Left kidney (tissue), 1 donor: ENCODE measurements at regions not wholly inside any gene's neighbourhood (a gene's known extent, or its start where the extent isn't known, plus 50 kb on each side); places are given as distances from the start of the nearest gene placed in this dataset.
A peak's percentile ranks its signal among the peaks of the same experiment; 100 is the strongest.

Experiments used
- DNase-seq: peaks from one replicate; pipeline ENCODE4 v3.0.0-alpha.2; 2013

GRCh38 chr3:148175214-148175613 lies 522.5 kb upstream of the AGTR1 start:
- no peak for DNase-seq

- peak; percentile 7 for DNase-seq
Measured at GRCh38 chr3:148178503-148178902, 519.2 kb upstream of the AGTR1 start.

- DNase-seq = no peak
Measured at GRCh38 chr3:148184798-148185197, 512.9 kb upstream of the AGTR1 start.

GRCh38 chr3:148186881-148187280 lies 510.8 kb upstream of the AGTR1 start:
- DNase-seq = no peak

GRCh38 chr3:148187296-148187695 lies 510.4 kb upstream of the AGTR1 start:
- no peak for DNase-seq

GRCh38 chr3:148190441-148190990 lies 507.2 kb upstream of the AGTR1 start:
- no peak for DNase-seq

- DNase-seq = no peak
Measured at GRCh38 chr3:148191966-148192365, 505.7 kb upstream of the AGTR1 start.

GRCh38 chr3:148197061-148197460 lies 500.6 kb upstream of the AGTR1 start:
- no peak for DNase-seq

- DNase-seq = no peak
Measured at GRCh38 chr3:148202386-148202785, 495.3 kb upstream of the AGTR1 start.

- DNase-seq = no peak
Measured at GRCh38 chr3:148203297-148204010, 494.2 kb upstream of the AGTR1 start.

- no peak for DNase-seq
Measured at GRCh38 chr3:148204131-148204530, 493.6 kb upstream of the AGTR1 start.

- DNase-seq = no peak
Measured at GRCh38 chr3:148205977-148206376, 491.7 kb upstream of the AGTR1 start.

- no peak for DNase-seq
Measured at GRCh38 chr3:148206446-148206845, 491.3 kb upstream of the AGTR1 start.

- DNase-seq = no peak
Measured at GRCh38 chr3:148208975-148209374, 488.7 kb upstream of the AGTR1 start.

GRCh38 chr3:148211725-148212124 lies 486.0 kb upstream of the AGTR1 start:
- no peak for DNase-seq

- DNase-seq = no peak
Measured at GRCh38 chr3:148214705-148215104, 483.0 kb upstream of the AGTR1 start.

- DNase-seq = no peak
Measured at GRCh38 chr3:148217317-148217716, 480.4 kb upstream of the AGTR1 start.

- DNase-seq = no peak
Measured at GRCh38 chr3:148218222-148218621, 479.5 kb upstream of the AGTR1 start.

GRCh38 chr3:148219999-148220398 lies 477.7 kb upstream of the AGTR1 start:
- DNase-seq = no peak

- no peak for DNase-seq
Measured at GRCh38 chr3:148221303-148221702, 476.4 kb upstream of the AGTR1 start.

GRCh38 chr3:148223266-148223665 lies 474.4 kb upstream of the AGTR1 start:
- no peak for DNase-seq

- DNase-seq = no peak
Measured at GRCh38 chr3:148226246-148226645, 471.5 kb upstream of the AGTR1 start.

- DNase-seq = no peak
Measured at GRCh38 chr3:148227534-148227933, 470.2 kb upstream of the AGTR1 start.

GRCh38 chr3:148229107-148229506 lies 468.6 kb upstream of the AGTR1 start:
- no peak for DNase-seq
